ENCODE measurements at regions not wholly inside any gene's neighbourhood (a gene's known extent, or its start where the extent isn't known, plus 50 kb on each side); places are given as distances from the start of the nearest gene placed in this dataset.

DNA sequence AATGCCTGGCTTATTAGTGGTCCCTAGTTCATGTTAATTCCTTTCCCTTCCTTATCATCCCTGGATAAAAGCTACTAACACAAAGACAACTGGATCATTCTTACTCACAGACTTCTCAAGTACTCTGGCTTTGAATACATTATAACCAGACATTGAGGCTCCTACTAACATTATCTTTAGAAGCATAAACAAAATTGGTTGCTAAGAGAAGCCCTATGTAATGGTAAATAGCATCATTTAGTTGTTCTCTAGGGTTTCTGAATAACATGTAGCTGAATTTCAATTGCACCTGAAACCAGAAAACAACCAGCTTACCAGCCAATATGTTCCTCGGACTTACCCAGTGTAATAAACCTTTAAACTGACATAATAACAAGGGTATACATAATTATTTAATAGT lies 114.1 kb upstream of the NCKAP5 start:
- H3K4me2 ChIP-seq (ENCODE audit: insufficient read depth, low read length), result no peak overlapping the region
- no peak overlapping the region for H3K27ac ChIP-seq (ENCODE audit: extremely low read depth, low read depth, low read length)
- no peak for FAIRE-seq
- DNase-seq (ENCODE audit: extremely low read depth in 1 of 4, low spot score in 3 of 4), result no peak
- BruUV-seq (replicated peaks), result no TSS peak
- intact Hi-C loops (cut with micrococcal nuclease) (no loop called here), in situ Hi-C loops (cut with MboI) (no loop called here)
- H3K4me1 ChIP-seq (replicated peaks in 1 of 2; ENCODE audit: control insufficient read depth in 2 of 2, insufficient read depth in 2 of 2, low read length in 2 of 2), result no peaks in the 10 kb centered on the region
- no peak overlapping the region for H3K9ac ChIP-seq (ENCODE audit: insufficient read depth in 1 of 2, low read depth in 2 of 2, low read length in 2 of 2)
- WGBS (ENCODE audit: insufficient coverage, low coverage, missing lambda C conversion rate), result 0% methylated on average over 1 of the region's 1 CpG
- ChIA-PET CTCF (ENCODE audit: low intra/inter-chr PET ratio) (no interaction called here), POLR2A (no interaction called here)
- no peak overlapping the region for H3K4me3 ChIP-seq
- no peak overlapping the region for H2AFZ ChIP-seq (ENCODE audit: low read depth, low read length)
- no peak for ATAC-seq
- no peaks in the 10 kb centered on the region for H3K9me3 ChIP-seq (replicated peaks; ENCODE audit: control insufficient read depth, insufficient read depth, low read depth, low read length)
- no peaks in the 10 kb centered on the region for H3K79me2 ChIP-seq (ENCODE audit: control insufficient read depth, insufficient read depth, low read length)
- H4K20me1 ChIP-seq (replicated peaks; ENCODE audit: control insufficient read depth, insufficient read depth, low read length), result no peaks in the 10 kb centered on the region
- no peaks in the 10 kb centered on the region for H3K27me3 ChIP-seq (ENCODE audit: control insufficient read depth in 2 of 2, insufficient read depth in 2 of 2, low read length in 2 of 2)
- H3K36me3 ChIP-seq (ENCODE audit: control insufficient read depth, insufficient read depth, low read length), result no peaks in the 10 kb centered on the region
- H3K9me1 ChIP-seq (ENCODE audit: control insufficient read depth, insufficient read depth, low read length), result no peaks in the 10 kb centered on the region
- TF ChIP-seq ELF2 (CRISPR knock-in tag; IDR thresholded peaks at IDR 0.05) (no peak), RFX7 (CRISPR knock-in tag; IDR thresholded peaks at IDR 0.05) (no peak), CREBBP (IDR thresholded peaks at IDR 0.05; ENCODE audit: low read depth, low read length) (no peak), CEBPB (tag; IDR thresholded peaks at IDR 0.05) (no peak), ZNF76 (CRISPR knock-in tag; IDR thresholded peaks at IDR 0.05; ENCODE audit: borderline replicate concordance) (no peak), NR2C1 (IDR thresholded peaks at IDR 0.05) (no peak), NR2C1 (tag; IDR thresholded peaks at IDR 0.05) (no peak), TFAM (CRISPR knock-in tag; conservative IDR thresholded peaks at IDR 0.05) (no peak)
- TF ChIP-seq, protein P1, sequence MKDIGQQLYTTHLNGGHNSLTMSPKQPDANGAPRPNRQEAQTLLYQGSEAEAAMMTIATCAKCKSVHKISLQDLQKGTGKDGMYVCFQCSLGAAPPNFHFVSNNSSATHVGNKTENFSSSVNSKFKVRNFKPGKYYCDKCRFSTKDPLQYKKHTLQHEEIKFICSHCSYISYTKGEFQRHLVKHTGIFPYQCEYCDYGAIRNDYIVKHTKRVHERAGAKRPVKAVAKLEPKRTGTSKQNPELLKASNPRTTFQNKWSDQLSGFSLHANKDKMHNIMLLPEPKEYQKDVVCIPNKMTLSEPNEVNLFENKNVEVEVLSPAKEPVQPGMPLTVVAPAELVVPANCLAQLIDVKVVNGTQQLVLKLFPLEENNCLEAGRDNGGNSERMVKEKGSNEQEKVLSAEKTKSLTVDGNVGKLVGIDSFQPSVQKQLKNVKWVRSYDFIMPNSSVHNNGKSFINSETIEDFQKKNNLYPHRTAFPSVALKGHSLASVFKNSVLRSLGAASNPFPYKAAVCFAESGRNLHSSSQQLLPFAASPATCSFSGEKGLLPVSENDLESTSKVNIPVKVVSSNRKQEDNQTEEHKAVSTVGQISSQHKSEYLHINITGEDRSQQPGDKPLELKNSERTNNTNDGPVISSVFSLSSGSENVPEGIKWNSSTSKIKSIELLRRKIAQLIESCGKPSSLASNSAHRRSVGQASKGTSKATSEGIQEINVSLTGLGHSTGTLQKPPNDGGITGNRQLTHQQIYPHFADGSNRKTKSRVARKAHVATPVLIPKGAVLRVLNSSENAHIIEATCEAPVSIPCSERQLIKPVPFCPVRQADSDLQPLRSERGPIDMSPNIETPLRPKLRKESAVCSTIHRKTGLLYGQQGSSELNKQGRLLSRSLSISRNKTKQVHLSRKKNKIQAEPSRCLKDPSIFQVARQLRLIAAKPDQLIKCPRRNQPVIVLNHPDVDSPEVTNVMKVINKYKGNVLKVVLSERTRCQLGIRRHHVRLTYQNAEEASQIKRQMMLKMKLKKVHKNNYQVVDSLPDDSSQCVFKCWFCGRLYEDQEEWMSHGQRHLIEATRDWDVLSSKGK (CRISPR knock-in tag; IDR thresholded peaks at IDR 0.05), result no peak
- TF ChIP-seq, protein P2, sequence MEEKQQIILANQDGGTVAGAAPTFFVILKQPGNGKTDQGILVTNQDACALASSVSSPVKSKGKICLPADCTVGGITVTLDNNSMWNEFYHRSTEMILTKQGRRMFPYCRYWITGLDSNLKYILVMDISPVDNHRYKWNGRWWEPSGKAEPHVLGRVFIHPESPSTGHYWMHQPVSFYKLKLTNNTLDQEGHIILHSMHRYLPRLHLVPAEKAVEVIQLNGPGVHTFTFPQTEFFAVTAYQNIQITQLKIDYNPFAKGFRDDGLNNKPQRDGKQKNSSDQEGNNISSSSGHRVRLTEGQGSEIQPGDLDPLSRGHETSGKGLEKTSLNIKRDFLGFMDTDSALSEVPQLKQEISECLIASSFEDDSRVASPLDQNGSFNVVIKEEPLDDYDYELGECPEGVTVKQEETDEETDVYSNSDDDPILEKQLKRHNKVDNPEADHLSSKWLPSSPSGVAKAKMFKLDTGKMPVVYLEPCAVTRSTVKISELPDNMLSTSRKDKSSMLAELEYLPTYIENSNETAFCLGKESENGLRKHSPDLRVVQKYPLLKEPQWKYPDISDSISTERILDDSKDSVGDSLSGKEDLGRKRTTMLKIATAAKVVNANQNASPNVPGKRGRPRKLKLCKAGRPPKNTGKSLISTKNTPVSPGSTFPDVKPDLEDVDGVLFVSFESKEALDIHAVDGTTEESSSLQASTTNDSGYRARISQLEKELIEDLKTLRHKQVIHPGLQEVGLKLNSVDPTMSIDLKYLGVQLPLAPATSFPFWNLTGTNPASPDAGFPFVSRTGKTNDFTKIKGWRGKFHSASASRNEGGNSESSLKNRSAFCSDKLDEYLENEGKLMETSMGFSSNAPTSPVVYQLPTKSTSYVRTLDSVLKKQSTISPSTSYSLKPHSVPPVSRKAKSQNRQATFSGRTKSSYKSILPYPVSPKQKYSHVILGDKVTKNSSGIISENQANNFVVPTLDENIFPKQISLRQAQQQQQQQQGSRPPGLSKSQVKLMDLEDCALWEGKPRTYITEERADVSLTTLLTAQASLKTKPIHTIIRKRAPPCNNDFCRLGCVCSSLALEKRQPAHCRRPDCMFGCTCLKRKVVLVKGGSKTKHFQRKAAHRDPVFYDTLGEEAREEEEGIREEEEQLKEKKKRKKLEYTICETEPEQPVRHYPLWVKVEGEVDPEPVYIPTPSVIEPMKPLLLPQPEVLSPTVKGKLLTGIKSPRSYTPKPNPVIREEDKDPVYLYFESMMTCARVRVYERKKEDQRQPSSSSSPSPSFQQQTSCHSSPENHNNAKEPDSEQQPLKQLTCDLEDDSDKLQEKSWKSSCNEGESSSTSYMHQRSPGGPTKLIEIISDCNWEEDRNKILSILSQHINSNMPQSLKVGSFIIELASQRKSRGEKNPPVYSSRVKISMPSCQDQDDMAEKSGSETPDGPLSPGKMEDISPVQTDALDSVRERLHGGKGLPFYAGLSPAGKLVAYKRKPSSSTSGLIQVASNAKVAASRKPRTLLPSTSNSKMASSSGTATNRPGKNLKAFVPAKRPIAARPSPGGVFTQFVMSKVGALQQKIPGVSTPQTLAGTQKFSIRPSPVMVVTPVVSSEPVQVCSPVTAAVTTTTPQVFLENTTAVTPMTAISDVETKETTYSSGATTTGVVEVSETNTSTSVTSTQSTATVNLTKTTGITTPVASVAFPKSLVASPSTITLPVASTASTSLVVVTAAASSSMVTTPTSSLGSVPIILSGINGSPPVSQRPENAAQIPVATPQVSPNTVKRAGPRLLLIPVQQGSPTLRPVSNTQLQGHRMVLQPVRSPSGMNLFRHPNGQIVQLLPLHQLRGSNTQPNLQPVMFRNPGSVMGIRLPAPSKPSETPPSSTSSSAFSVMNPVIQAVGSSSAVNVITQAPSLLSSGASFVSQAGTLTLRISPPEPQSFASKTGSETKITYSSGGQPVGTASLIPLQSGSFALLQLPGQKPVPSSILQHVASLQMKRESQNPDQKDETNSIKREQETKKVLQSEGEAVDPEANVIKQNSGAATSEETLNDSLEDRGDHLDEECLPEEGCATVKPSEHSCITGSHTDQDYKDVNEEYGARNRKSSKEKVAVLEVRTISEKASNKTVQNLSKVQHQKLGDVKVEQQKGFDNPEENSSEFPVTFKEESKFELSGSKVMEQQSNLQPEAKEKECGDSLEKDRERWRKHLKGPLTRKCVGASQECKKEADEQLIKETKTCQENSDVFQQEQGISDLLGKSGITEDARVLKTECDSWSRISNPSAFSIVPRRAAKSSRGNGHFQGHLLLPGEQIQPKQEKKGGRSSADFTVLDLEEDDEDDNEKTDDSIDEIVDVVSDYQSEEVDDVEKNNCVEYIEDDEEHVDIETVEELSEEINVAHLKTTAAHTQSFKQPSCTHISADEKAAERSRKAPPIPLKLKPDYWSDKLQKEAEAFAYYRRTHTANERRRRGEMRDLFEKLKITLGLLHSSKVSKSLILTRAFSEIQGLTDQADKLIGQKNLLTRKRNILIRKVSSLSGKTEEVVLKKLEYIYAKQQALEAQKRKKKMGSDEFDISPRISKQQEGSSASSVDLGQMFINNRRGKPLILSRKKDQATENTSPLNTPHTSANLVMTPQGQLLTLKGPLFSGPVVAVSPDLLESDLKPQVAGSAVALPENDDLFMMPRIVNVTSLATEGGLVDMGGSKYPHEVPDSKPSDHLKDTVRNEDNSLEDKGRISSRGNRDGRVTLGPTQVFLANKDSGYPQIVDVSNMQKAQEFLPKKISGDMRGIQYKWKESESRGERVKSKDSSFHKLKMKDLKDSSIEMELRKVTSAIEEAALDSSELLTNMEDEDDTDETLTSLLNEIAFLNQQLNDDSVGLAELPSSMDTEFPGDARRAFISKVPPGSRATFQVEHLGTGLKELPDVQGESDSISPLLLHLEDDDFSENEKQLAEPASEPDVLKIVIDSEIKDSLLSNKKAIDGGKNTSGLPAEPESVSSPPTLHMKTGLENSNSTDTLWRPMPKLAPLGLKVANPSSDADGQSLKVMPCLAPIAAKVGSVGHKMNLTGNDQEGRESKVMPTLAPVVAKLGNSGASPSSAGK (IDR thresholded peaks at IDR 0.05), result no peak
